PC-9 (cell line): ENCODE measurements at regions not wholly inside any gene's neighbourhood (a gene's known extent, or its start where the extent isn't known, plus 50 kb on each side); places are given as distances from the start of the nearest gene placed in this dataset.
A peak's percentile ranks its signal among the peaks of the same experiment; 100 is the strongest.

Source experiments
- BruUV-seq: library from RNA; stranded (reverse); fragments of 400-500 nt; replicated peaks from 2 replicates; lab custom pipeline; 2021; lab: Mats Ljungman, UMichigan
- CTCF ChIA-PET: fragments of 300-600 bp; sonication (Branson Sonifier 250); formaldehyde crosslinking; loops from one replicate; lab custom pipeline; 2022; ENCODE audit warnings: antibody characterized with exemption; lab: Charles Lee
- POLR2A ChIA-PET: fragments of 300-600 bp; sonication (Branson Sonifier 250); formaldehyde crosslinking; loops from one replicate; lab custom pipeline; 2022; ENCODE audit warnings: antibody characterized with exemption; ENCODE audit not compliant: unreplicated experiment; lab: Charles Lee
- DNase-seq, 2 experiments: peaks; one replicate each; pipeline versions ENCODE4 v3.0.0 to v3.0.0-alpha.2; 2015 to 2022; ENCODE audit warnings: mixed read lengths in 1 of 2
- H2AFZ ChIP-seq: fragments of 200-600 bp; sonication (generic); 2 replicates; pipeline ENCODE4 v1.8.1; 2017; ENCODE audit warnings: antibody characterized with exemption
- H3F3A ChIP-seq: fragments of 200-600 bp; sonication (generic); 2 replicates; pipeline ENCODE4 v1.8.1; 2017; ENCODE audit warnings: antibody characterized with exemption, mild to moderate bottlenecking, low read depth; ENCODE audit not compliant: insufficient read depth
- H3K27ac ChIP-seq: fragments of 200-600 bp; sonication (generic); 2 replicates; pipeline ENCODE4 v1.6.1; 2016; ENCODE audit warnings: mixed run types
- H3K27me3 ChIP-seq: fragments of 200-600 bp; sonication (generic); 2 replicates; pipeline ENCODE4 v1.6.1; 2016; ENCODE audit warnings: low read depth, mixed run types; ENCODE audit not compliant: insufficient read depth
- H3K36me3 ChIP-seq: fragments of 200-600 bp; sonication (generic); 2 replicates; pipeline ENCODE4 v1.6.1; 2016; ENCODE audit warnings: low read depth, mixed run types
- H3K4me1 ChIP-seq: fragments of 200-600 bp; sonication (generic); replicated peaks from 2 replicates; pipeline ENCODE4 v1.6.1; 2016; ENCODE audit warnings: mixed run types; ENCODE audit not compliant: insufficient read depth
- H3K4me2 ChIP-seq: fragments of 200-600 bp; sonication (generic); 2 replicates; pipeline ENCODE4 v1.6.1; 2017; ENCODE audit warnings: mixed run types
- H3K4me3 ChIP-seq: fragments of 200-600 bp; sonication (generic); 2 replicates; pipeline ENCODE4 v1.6.1; 2016; ENCODE audit warnings: mixed run types
- H3K79me2 ChIP-seq: fragments of 200-600 bp; sonication (generic); 2 replicates; pipeline ENCODE4 v1.6.1; 2017; ENCODE audit warnings: low read depth, mixed run types
- H3K9me2 ChIP-seq: fragments of 200-600 bp; sonication (generic); 2 replicates; pipeline ENCODE4 v1.8.1; 2017; ENCODE audit warnings: mild to moderate bottlenecking; ENCODE audit not compliant: insufficient read depth
- H3K9me3 ChIP-seq: fragments of 200-600 bp; sonication (generic); 2 replicates; pipeline ENCODE4 v1.8.1; 2016; ENCODE audit warnings: low read depth; ENCODE audit not compliant: insufficient read depth
- H4K20me1 ChIP-seq: fragments of 200-600 bp; sonication (generic); 2 replicates; pipeline ENCODE4 v1.8.1; 2017; ENCODE audit not compliant: insufficient read depth
- EZH2 ChIP-seq: fragments of 200-600 bp; sonication (generic); IDR thresholded peaks from 2 replicates; pipeline ENCODE4 v1.8.0; 2017; ENCODE audit warnings: antibody characterized with exemption, low read depth
- intact Hi-C: fragments of 100-400 bp; cut with micrococcal nuclease; formaldehyde crosslinking; loops from one replicate; pipeline ENCODE4 v1.10.0; 2022; ENCODE audit not compliant: unreplicated experiment
- TF ChIP-seq, protein P1 (sequence below): fragments of 200-600 bp; sonication (generic); conservative IDR thresholded peaks from 2 replicates; pipeline ENCODE4 v1.6.1; 2017; ENCODE audit warnings: mixed run types, antibody characterized with exemption, mild to moderate bottlenecking, moderate library complexity

DNA sequence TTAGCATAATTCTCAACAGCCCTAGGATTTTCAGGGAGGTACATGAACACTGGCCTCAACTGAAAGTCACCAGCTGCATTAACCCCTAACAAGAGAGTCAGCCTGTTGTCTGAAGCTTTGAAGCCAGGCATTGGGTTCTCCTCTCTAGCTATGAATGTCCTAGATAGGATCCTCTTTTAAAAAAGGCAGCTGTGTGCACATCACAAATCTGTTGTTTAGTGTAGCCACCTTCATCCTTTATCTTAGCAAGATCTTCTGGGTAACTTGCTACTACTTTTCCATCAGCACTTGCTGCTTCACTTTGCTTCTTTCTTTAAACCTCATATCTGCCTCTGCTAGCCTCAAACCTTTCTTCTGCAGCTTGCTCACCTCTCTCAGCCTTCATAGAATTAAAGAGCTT lies 1692.1 kb downstream of the EFNB2 start:
- Histone ChIP-seq H2AFZ (no peak overlapping the region), H3K4me1 (0 out of 2 replicates have a peak, but pooled peaks cover 7% of the 10 kb centered on the region), H3K9me2 (no peaks in the 10 kb centered on the region; the same call in 1 of the 2 replicates), H3K4me3 (no peak overlapping the region), H3K9me3 (no peaks in the 10 kb centered on the region), H3K4me2 (no peak overlapping the region), H3K27me3 (no peaks in the 10 kb centered on the region), H3K36me3 (no peaks in the 10 kb centered on the region), H3F3A (no peaks in the 10 kb centered on the region), H3K27ac (no peak overlapping the region), H4K20me1 (no peaks in the 10 kb centered on the region), H3K79me2 (no peaks in the 10 kb centered on the region)
- no TSS peak for BruUV-seq
- ChIA-PET POLR2A (interaction anchor here (0.8 kb wide), 1 partner anchor 515 kb away, joined by 6 read pairs; no protein-coding TSS in a partner anchor), CTCF (no interaction called here)
- no peak for DNase-seq
- intact Hi-C loops: no loop called here
- TF ChIP-seq, protein P1, sequence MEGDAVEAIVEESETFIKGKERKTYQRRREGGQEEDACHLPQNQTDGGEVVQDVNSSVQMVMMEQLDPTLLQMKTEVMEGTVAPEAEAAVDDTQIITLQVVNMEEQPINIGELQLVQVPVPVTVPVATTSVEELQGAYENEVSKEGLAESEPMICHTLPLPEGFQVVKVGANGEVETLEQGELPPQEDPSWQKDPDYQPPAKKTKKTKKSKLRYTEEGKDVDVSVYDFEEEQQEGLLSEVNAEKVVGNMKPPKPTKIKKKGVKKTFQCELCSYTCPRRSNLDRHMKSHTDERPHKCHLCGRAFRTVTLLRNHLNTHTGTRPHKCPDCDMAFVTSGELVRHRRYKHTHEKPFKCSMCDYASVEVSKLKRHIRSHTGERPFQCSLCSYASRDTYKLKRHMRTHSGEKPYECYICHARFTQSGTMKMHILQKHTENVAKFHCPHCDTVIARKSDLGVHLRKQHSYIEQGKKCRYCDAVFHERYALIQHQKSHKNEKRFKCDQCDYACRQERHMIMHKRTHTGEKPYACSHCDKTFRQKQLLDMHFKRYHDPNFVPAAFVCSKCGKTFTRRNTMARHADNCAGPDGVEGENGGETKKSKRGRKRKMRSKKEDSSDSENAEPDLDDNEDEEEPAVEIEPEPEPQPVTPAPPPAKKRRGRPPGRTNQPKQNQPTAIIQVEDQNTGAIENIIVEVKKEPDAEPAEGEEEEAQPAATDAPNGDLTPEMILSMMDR: no peak
- no peak for TF ChIP-seq EZH2

GRCh38 chr13:104841110-104841509 lies 1694.4 kb downstream of the EFNB2 start:
- no peak overlapping the region for H3K4me2 ChIP-seq
- DNase-seq: no peak
- TF ChIP-seq EZH2: no peak
- TF ChIP-seq, protein P1: no peak
- H3K4me3 ChIP-seq: no peak overlapping the region
- ChIA-PET POLR2A (no interaction called here), CTCF (no interaction called here)
- intact Hi-C loops: no loop called here
- H3K4me1 ChIP-seq: no peaks in the 10 kb centered on the region
- H2AFZ ChIP-seq: no peak overlapping the region
- no peaks in the 10 kb centered on the region for H3K9me3 ChIP-seq
- H3F3A ChIP-seq: no peaks in the 10 kb centered on the region
- no peaks in the 10 kb centered on the region for H3K79me2 ChIP-seq
- no peaks in the 10 kb centered on the region for H3K27me3 ChIP-seq
- H3K36me3 ChIP-seq: no peaks in the 10 kb centered on the region
- no peaks in the 10 kb centered on the region; the same call in 1 of the 2 replicates for H3K9me2 ChIP-seq
- no peaks in the 10 kb centered on the region for H4K20me1 ChIP-seq
- no peak overlapping the region for H3K27ac ChIP-seq
- BruUV-seq: no TSS peak

GRCh38 chr13:104837756-104838155 lies 1697.7 kb downstream of the EFNB2 start:
- TF ChIP-seq, protein P1: no peak
- no peak for TF ChIP-seq EZH2
- no peaks in the 10 kb centered on the region for H3F3A ChIP-seq
- no peaks in the 10 kb centered on the region for H4K20me1 ChIP-seq
- POLR2A ChIA-PET: no interaction called here
- intact Hi-C loops: no loop called here
- H2AFZ ChIP-seq: peak overlapping the region; percentile 42; the same call in 1 of the 2 replicates
- no peaks in the 10 kb centered on the region for H3K9me3 ChIP-seq
- no peaks in the 10 kb centered on the region for H3K79me2 ChIP-seq
- H3K4me2 ChIP-seq: no peak overlapping the region
- no peaks in the 10 kb centered on the region; the same call in 1 of the 2 replicates for H3K9me2 ChIP-seq
- DNase-seq: no peak
- CTCF ChIA-PET: no interaction called here
- H3K4me1 ChIP-seq: no peaks in the 10 kb centered on the region
- H3K4me3 ChIP-seq: no peak overlapping the region
- BruUV-seq: no TSS peak
- H3K27me3 ChIP-seq: no peaks in the 10 kb centered on the region
- H3K36me3 ChIP-seq: no peaks in the 10 kb centered on the region
- no peak overlapping the region for H3K27ac ChIP-seq
